Testis (tissue), 2 donors: ENCODE measurements at regions not wholly inside any gene's neighbourhood (a gene's known extent, or its start where the extent isn't known, plus 50 kb on each side); places are given as distances from the start of the nearest gene placed in this dataset.

Source experiments
- CTCF ChIP-seq, 3 experiments: fragments of 450-650 bp in 2 of 3; fragments of 200-600 bp in 1 of 3; sonication (generic) in 1 of 3; IDR thresholded peaks; one replicate each; pipeline ENCODE4 v1.5.1; 2016 to 2019; ENCODE audit warnings: antibody characterized with exemption in 3 of 3, mild to moderate bottlenecking in 2 of 3, moderate library complexity in 1 of 3
- POLR2A ChIP-seq: fragments of 450-650 bp; IDR thresholded peaks from one replicate; pipeline ENCODE4 v1.6.1; 2017; ENCODE audit warnings: antibody characterized with exemption, mild to moderate bottlenecking, moderate library complexity

DNA sequence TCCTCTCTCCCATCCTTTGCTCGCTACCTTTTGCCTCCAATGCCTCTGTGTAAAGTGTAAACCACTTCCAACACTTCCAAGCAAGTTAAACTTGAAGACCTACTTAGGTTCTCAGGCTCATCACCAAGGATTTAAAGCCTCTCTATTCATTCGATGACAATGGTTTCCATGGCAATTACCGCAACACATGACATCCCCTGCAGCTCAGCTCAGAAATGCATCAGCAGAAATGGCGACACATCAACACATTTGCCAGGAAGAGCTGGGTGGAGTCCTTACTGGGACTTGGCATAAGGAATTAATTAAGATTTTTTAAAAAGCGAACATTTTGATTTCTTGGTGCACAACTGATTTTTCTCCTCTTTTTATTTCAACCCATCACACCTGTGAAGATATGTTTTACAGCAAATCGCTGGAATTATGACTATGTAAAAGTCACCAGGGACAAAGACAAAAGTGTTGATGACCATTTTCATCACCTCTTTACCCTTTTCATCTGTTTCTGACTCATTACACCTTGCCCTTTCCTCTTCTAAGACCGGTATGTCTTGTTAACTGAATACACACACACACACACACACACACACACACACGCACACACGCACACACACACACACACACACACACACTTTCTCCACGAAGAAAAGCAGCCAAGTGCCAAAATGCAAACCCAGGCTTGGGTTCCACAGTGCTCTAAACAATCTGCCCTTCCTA is 453.4 kb upstream of the CELF2 start:
- TF ChIP-seq CTCF (IDR thresholded peaks at IDR 0.05) (no peak), POLR2A (no peak)
